GM19324 (cell line): ENCODE measurements at regions not wholly inside any gene's neighbourhood (a gene's known extent, or its start where the extent isn't known, plus 50 kb on each side); places are given as distances from the start of the nearest gene placed in this dataset.
"Not testable (repeated sequence)": the region's sequence is repeated elsewhere in the genome, so short reads cannot be mapped to it uniquely, and the experiment has no call there.

ENCODE experiments used
- ATAC-seq: cut with Tn5 transposase; IDR thresholded peaks from one replicate; pipeline ENCODE4 v1.9.1; 2021; ENCODE audit warnings: mild to moderate bottlenecking, moderate library complexity; ENCODE audit not compliant: unreplicated experiment, low FRiP score

DNA sequence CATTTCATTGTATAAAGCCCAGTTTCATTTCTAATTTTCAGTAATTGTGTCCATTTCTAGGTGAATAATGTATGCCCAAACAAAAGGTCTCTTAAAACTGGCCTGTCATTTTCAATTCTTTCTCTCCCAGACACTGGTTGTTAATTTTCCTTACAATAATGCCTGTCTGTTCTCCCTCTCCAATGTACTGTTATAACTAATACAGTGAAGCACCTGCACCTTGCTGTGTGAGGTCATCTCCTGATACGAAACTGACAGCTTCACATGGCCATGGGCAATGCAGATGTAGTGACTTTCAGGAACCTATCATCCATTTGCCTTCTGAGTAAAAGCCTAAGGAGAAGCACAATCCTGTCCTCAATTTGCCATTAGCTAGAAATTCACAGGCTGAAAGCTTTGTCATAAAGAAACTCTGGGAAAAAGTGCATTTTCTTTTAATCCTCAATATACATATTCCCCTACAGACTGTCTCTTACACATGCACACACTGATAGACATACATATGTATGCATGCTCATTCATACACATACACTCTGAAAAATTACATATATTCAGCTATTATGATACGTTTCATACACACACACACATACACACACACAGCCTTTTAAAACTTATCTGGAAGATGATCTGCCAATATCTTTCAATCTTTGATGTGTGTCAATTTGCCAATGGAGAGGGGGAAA, 1030.3 kb downstream of the TDRD15 start:
- ATAC-seq: no peak

DNA sequence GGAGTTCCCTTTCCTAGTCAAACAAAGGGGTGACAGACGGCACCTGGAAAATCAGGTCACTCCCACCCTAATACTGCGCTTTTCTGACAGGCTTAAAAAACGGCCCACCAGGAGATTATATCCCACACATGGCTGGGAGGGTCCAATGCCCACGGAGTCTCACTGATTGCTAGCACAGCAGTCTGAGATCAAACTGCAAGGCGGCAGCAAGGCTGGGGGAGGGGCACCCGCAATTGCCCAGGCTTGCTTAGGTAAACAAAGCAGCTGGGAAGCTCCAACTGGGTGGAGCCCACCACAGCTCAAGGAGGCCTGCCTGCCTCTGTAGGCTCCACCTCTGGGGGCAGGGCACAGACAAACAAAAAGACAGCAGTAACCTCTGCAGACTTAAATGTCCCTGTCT, 1032.9 kb downstream of the TDRD15 start:
- not testable (repeated sequence) for ATAC-seq

DNA sequence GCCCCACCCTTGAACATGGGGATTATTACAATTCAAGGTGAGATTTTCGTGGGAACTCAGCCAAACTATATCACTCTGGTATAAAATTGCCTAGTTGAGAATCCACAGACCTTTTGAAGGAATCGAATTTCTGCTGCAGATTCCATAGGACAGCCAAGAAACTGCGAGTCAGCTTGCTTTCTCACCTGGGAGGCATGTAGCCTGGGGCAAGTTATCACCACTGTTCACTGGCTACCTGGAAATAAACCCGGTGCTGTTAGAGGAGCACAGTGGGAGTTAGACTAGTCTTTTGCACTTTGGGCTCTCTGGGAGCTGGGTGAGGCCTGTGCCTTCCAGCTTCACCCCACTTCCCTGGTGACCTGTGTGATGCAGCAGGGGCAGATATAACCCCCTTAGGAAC, 1043.5 kb downstream of the TDRD15 start:
- ATAC-seq: no peak

DNA sequence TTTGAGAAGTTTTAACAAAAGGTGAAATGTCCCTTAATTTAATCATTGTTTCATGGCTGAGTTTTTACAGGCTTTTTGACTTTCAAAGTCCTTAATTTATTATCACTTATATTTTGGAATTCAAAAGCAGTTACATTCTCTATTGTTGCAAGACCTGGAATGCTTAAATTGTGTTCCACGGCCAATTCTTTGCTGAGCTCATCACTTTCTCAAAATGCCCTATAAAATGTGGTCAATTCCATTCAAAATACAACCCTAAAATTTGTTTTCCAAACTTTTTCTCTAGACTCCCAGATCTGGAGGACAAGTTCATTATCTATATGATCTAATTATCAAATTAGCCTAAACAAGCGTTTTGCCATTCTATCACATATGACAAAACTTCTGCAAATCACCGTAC, 1051.2 kb downstream of the TDRD15 start:
- no peak for ATAC-seq

DNA sequence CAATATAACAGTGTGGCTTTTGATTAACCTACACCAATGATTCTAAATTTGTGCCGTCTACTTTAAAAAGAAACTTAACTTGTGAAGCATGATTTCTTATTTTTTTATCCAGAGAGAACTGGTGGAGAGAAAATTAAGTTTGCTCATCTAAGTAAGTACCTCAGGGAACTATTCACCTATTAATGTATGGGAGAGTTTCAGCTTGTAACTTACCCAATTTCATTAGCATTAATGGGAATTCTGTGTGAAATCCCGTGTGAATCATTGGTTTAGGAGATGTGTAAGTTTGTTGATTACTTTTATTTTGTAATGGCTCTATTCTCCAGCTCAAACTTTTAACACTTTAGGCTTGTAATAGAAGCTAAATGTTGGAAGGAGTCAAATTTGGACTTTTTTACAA, 1061.5 kb downstream of the TDRD15 start:
- no peak for ATAC-seq

DNA sequence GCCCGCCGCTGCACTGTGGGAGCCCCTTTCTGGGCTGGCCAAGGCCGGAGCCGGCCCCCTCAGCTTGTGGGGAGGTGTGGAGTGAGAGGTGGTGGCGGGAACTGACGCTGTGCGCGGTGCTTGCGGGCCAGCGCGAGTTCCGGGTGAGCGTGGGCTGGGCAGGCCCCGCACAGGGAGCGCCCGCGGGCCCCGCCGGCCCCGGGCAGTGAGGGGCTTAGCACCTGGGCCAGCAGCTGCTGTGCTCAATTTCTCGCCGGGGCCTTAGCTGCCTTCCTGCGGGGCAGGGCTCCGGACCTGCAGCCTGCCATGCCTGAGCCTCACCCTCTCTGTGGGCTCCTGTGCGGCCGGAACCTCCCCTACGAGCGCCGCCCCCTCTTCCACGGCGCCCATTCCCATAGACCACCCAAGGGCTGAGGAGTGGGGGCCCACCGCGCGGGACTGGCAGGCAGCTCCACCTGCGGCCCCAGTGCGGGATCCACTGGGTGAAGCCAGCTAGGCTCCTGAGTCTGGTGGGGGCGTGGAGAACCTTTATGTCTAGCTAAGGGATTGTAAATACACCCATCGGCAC, 1062.6 kb downstream of the TDRD15 start:
- ATAC-seq: not testable (repeated sequence)

DNA sequence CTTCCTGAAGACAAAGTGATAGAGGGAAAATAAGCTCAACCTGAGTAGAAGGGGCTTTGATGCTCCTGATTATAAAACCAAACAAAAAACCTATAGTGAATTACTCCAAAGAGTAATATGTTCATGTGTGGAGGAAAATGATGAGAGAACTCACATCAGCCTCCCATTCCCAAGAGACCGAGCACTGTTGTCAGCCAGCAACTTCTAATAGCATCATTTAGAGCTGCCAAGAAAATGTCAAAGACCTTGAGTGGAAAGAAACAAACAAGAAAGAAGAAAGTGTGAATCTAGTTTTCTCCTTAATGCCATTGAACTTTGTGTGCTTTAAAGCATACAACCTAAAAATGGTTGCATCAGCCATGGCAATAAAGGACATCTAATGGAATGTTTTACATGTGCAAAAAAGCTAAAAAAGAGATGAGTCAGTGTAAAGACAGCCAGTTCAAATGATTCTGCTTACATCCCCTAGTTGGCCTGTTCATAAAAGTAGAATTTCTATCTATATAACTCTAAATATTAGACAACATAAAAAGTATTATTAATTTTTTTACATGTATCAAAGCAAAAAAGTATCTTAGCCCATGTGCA, 1066.2 kb downstream of the TDRD15 start:
- no peak for ATAC-seq

DNA sequence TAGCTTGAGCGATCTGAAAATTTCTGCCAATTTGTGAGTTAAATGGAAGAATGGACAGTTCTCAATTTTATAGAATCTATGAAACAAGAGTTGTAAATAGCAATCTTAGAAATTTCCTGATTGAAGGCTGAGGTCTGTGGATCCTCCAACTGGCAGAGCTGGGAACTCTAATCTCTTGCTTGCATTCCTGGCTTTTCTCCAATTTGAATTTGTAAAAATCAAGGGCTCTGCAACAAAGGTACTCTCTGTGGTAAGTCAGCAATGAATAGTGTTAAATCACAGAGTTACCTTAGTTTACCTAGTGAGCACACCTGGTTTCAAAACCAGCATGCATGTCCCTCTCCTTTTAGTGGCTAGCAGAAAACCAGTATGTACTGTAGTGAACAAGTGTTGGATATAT, 1070.5 kb downstream of the TDRD15 start:
- no peak for ATAC-seq

DNA sequence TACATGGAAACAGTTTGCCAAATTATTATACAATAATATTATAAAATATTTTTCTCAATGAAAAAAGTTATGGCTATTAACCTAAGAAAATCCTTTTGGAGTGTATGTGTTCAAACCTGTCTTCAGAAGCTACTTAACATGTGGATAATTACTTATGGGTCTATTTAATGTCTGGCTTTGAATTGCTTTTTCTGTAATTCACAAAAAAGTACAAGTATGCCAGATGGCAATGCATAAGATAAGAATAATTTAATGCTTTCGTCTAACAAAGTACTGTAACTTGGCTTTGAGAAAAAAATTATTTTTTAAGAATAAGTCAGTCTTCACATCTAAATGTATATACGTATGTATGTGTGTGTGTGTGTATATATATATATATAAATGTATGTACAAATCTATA, 1073.0 kb downstream of the TDRD15 start:
- no peak for ATAC-seq

DNA sequence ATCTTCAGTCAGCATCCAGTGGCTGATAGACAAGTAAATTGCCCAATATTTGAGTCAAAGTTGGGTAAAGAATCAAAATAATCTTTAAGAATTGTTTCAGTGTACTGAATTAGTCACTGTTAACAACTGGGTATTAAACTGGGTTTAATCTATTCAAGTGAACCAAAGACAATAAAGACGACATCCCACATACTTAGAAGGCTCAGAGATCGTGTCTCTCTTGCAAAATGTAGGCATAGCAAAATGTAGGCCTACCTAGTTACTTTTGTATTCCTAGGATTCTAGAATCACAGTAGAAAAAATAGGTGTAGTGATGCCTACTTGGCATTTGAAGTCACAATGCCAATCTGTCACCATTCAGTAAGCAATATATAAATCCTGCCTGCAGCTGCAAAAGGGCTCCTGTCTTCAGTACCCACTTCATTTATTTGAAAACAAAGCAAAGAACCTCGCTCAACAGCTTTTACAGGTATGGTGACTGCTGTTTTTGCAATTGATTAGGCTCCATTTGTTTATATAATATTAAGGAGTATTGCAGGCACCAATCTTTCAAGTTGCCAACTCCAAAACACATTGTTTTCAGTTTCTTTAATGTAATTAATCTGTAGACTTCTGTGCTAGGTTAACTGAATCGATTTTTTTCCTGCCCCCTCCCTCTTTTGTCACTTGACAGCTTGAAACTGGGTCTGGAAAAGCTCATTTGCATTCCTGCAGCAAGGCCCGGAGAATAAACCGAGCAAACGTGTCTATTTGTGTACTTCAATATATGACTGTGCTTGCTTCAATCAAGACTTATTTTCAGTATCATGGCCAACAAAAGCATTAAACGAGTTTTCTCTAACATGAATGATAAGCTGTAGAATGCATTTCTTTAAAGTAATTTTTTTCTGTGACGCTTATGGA, 1074.9 kb downstream of the TDRD15 start:
- no peak for ATAC-seq

DNA sequence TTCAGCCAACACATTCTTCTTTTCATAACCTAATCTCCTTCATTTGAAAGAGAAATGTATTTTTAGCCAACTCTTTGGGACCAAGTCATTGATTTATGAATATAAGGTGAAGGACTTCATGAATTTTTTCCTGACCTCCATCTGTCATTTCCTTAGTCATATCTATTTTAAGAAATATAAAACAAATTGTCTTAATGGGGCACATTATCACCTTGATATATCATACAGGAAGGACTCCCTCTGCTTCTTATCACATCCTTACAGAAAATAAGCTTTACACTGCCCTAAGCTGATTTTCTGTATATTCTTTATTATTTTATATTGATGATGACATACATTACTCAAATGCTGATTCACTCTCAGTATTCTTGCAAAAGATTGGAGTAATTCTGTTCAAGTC, 1076.2 kb downstream of the TDRD15 start:
- ATAC-seq: no peak

DNA sequence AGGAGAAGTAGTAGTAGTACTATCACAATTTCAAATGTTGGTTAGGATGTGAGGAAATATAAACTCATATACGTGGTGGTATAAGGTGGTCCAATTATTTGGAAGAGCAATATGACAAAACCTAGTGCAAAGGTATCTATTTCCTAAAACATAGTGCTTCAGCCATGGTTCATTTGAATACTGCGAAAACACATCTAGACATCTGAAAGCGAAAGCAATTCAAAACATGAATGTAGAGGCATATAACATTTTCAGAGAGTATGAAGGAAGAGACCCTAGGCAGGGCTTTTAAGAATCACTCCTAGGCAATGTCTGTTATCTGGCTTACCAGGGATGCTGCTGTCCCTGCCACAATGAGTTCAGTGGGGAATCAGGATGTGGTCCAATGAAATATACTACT, 1085.8 kb downstream of the TDRD15 start:
- ATAC-seq: no peak

DNA sequence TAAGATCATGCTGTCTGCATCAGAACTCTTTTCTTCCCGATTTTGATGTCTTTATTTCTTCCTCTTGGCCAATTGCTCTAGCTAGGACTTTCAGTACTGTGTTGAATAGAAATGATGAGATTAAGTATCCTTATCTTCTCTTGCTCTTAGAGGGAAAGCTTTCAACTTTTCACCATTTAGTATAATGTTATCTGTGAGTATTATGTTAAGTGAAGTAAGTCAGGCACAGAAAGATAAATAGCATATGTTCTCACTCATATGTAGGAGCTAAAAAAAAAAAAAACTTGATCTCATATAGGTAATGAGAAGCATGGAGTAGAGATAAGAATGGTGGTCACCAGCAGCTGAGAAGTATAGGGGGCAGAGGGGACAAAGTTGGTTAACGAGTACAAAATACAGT, 1089.5 kb downstream of the TDRD15 start:
- no peak for ATAC-seq

DNA sequence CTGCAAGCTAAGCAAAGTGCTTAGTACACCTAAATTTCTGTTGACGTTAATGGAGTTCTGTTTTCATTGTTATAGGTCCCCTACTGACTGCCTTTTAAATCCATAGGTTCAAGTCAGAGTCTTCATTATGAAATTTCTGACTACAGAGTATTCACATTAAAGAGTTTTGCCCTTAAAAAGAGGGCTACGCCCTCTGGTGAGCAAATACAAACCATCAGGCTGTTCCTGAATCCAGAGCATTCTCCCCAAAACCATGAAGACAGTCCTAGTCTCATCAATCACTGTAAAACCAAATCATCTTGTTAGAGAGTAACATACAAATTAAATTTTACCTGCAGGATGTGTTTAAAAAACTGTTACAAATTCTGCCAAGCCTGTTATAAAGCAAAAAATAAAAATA, 1091.7 kb downstream of the TDRD15 start:
- no peak for ATAC-seq

DNA sequence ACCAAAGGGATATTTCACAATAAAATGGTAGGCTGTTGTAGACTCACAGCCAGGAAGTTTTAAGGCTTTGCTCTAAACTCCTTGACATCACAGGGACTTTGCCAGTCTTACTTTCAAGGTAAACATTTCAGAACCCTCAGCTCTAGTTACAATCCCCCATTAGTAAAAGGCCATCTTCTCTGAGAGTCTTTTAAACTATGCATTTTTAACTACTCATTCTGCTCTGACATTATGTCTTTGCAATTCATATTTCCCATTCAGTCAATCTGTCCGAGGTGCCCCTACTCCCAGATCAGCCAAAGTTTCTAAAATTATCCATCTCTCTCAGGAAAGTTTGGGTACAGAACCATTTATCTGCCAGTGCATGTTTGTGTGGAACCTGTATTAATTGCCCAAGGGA, 1094.1 kb downstream of the TDRD15 start:
- no peak for ATAC-seq

DNA sequence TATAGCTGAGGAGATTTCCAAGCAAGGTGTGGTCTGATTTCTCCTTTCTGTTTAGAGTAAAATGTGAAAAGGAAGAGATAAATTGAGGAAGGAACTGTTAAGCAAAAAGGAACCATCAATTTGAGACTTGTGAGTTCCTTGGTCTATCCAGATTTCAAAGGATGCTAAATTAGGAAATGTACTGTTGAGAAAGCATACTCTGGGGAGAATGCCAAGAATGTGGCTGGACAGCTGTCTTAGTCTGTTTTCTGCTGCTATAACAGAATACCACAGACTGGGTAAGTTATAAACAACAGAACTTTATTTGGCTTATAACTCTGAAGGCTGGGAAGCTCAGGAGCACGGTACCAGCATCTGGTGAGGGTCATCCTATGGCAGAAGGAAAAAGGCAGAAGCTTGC, 1097.2 kb downstream of the TDRD15 start:
- ATAC-seq: no peak

DNA sequence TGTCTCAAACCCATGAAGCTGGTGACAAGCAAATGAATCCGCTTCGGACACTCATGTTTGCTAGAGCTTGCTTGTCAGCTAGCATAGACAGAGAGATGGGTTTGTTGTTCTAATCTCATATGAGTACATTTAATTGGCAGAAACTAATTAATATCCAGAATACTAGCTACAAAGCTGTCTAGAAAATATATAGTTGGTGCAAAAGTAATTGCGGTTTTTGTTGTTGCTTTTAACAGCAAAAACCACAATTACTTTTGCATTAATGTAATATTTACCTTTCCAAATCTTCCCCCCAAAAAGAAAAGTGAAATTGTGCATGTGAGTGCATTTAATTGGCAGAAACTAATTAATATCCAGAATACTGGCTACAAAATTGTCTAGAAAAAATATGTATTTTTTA, 1115.2 kb downstream of the TDRD15 start:
- ATAC-seq: no peak

DNA sequence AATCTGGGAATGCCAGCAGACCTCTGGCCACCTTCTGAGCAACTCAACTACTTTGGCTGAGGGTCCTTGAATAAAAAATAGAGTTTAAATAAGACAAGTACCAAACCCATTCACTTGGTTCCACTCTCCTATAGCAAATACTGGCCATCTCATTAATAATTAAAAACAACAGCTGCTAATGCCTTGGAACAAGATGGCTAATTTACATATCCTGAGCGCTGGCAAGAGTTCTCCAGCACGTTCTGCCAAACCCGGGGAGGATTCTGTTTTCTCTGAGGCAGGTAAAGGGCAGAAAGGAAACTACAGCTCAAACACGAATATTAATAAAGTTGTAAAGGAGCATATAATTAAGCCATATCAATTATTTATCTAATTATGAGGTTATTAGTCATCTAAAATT, 1123.7 kb downstream of the TDRD15 start:
- no peak for ATAC-seq

DNA sequence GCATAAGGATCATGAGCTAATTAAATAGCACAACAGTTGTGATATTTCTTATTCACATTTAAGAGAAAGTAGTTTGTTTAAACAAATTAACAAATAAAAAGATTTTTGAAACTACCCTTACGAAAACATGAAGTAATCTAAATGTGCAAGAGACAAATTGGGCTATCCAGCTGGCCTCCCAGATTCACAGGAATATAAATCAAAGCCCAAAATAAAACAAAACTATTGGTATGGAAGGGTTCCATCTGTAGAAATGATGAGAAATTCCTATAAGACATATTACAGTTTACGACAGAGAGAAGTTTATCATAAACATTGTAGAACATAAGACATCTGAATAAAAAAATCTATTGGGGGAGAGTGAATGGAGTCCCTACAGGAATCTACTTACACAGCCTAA, 1125.1 kb downstream of the TDRD15 start:
- no peak for ATAC-seq

DNA sequence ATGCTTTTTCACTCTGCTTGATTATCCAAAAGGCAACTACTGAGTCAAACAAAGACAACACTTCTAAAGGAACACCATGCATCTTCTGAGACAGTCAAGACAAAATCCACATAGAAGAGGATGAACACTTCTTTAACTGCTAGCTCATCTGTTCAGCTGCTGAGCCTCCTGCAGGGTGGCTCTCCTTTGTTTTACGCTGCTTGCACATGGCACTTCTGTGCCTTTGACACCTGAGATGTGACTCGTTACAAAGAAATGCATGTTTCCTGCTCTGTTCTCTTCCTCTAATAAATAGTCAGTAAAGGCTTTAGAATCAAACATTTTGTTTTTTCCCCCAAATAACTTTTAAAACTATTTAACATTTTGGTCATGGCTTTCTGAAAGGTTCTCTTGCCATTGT, 1129.4 kb downstream of the TDRD15 start:
- ATAC-seq: no peak

DNA sequence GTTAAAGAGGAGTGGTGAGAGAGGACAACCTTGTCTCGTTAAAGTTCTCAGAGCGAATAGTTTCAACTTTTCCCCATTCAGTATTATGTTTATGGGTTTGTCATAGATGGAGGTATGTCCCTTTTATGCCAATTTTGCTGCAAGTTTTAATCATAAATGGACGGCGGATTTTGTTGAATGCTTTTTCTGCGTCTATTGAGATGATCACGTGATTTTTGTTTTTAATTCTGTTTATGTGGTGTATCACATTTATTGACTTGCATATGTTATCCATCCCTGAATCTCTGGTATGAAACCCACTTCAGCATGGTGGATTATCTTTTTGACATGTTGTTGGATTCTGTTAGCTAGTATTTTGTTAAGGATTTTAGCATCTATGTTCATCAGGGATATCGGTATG, 1123.8 kb upstream of the KLHL29 start:
- no peak for ATAC-seq
